ENCODE measurements at regions not wholly inside any gene's neighbourhood (a gene's known extent, or its start where the extent isn't known, plus 50 kb on each side); places are given as distances from the start of the nearest gene placed in this dataset.

- Histone ChIP-seq H3K4me3 (ENCODE audit: low read depth, low read length, poor library complexity, severe bottlenecking) (no peak overlapping the region), H3K27me3 (replicated peaks; ENCODE audit: insufficient read depth, low read depth, low read length, poor library complexity) (no peaks in the 10 kb centered on the region), H3K4me1 (ENCODE audit: insufficient read depth, low read length, poor library complexity, severe bottlenecking) (no peaks in the 10 kb centered on the region), H3K36me3 (ENCODE audit: insufficient read depth, low read length, poor library complexity, severe bottlenecking) (no peaks in the 10 kb centered on the region), H3K27ac (ENCODE audit: low read depth, low read length, poor library complexity, severe bottlenecking) (no peak overlapping the region), H3K9me3 (ENCODE audit: low read depth, low read length, poor library complexity, severe bottlenecking) (no peaks in the 10 kb centered on the region)
- ChIA-PET POLR2A (ENCODE audit: low non-redundant PET) (no interaction called here), CTCF (no interaction called here)
- DNase-seq (ENCODE audit: low spot score) = no peak
- no TSS peak for BruUV-seq (replicated peaks)
- intact Hi-C loops (cut with micrococcal nuclease; ENCODE audit: unreplicated experiment) = no loop called here
- TF ChIP-seq, protein P1, sequence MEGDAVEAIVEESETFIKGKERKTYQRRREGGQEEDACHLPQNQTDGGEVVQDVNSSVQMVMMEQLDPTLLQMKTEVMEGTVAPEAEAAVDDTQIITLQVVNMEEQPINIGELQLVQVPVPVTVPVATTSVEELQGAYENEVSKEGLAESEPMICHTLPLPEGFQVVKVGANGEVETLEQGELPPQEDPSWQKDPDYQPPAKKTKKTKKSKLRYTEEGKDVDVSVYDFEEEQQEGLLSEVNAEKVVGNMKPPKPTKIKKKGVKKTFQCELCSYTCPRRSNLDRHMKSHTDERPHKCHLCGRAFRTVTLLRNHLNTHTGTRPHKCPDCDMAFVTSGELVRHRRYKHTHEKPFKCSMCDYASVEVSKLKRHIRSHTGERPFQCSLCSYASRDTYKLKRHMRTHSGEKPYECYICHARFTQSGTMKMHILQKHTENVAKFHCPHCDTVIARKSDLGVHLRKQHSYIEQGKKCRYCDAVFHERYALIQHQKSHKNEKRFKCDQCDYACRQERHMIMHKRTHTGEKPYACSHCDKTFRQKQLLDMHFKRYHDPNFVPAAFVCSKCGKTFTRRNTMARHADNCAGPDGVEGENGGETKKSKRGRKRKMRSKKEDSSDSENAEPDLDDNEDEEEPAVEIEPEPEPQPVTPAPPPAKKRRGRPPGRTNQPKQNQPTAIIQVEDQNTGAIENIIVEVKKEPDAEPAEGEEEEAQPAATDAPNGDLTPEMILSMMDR (conservative IDR thresholded peaks at IDR 0.05; ENCODE audit: low read depth, low read length) = no peak
Measured at GRCh38 chr21:31524140-31524539, 135.4 kb upstream of the SOD1 start.

DNA sequence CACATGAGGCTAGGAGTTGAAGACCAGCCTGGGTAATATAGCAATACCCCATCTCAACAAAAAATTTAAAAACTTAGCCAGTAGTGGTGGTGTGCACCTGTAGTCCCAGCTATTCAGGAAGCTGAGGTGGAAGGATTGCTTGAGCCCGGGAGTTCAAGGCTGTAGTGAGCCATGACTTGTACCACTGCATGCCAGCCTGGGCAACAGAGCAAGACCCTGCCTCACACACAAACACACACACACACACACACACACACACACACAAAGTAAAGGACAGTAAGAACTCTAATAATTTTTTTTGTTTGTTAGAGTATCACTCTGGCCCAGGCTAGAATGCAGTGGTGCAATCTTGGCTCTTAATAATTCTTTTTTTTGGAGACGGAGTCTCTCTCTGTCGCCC, 138.0 kb upstream of the SOD1 start:
- Histone ChIP-seq H3K27me3 (replicated peaks; ENCODE audit: insufficient read depth, low read depth, low read length, poor library complexity) (no peaks in the 10 kb centered on the region), H3K36me3 (ENCODE audit: insufficient read depth, low read length, poor library complexity, severe bottlenecking) (no peaks in the 10 kb centered on the region), H3K27ac (ENCODE audit: low read depth, low read length, poor library complexity, severe bottlenecking) (no peak overlapping the region), H3K4me1 (ENCODE audit: insufficient read depth, low read length, poor library complexity, severe bottlenecking) (no peaks in the 10 kb centered on the region), H3K9me3 (ENCODE audit: low read depth, low read length, poor library complexity, severe bottlenecking) (no peaks in the 10 kb centered on the region), H3K4me3 (ENCODE audit: low read depth, low read length, poor library complexity, severe bottlenecking) (no peak overlapping the region)
- no peak for TF ChIP-seq EZH2 (IDR thresholded peaks at IDR 0.05; ENCODE audit: borderline replicate concordance, low read depth, low read length, poor library complexity, severe bottlenecking)
- TF ChIP-seq, protein P1 (conservative IDR thresholded peaks at IDR 0.05; ENCODE audit: low read depth, low read length) = no peak
- DNase-seq (ENCODE audit: low spot score) = no peak
- intact Hi-C loops (cut with micrococcal nuclease; ENCODE audit: unreplicated experiment) = no loop called here
- POLR2A ChIA-PET (ENCODE audit: low non-redundant PET) = no interaction called here
- no TSS peak for BruUV-seq (replicated peaks)
- CTCF ChIA-PET = no interaction called here

DNA sequence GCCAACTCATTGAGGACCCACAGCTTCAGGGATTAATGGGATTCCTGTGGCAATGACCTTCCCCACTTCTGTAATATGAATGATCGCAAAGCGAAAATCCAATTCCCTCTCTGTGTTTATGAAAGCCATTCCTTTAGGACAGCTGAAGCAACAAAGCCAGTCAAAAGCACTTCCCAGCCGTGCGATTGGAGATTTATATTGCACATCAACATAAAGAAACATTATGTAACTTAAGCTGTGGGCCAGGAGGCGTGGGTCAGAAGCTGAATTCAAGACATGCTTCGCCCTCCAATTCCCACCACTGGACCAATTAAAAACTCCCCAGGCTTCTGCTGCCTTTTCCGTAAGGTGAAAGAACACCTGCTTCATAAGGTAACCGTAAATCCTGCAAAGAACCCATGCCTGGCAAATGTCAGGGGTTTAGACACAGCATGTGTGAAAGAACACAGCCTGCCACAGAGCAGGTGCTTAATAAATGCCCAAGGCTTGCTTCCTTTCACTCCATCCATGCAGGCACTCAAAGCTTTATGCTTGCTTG, 138.9 kb upstream of the SOD1 start:
- CTCF ChIA-PET = no interaction called here
- no TSS peak for BruUV-seq (replicated peaks)
- intact Hi-C loops (cut with micrococcal nuclease; ENCODE audit: unreplicated experiment) = no loop called here

More for the DNA sequence above, 138.9 kb upstream of the SOD1 start:
- H3K4me3 ChIP-seq (ENCODE audit: low read depth, low read length, poor library complexity, severe bottlenecking) = no peak overlapping the region
- TF ChIP-seq, protein P1 (conservative IDR thresholded peaks at IDR 0.05; ENCODE audit: low read depth, low read length) = no peak
- no peak for TF ChIP-seq EZH2 (IDR thresholded peaks at IDR 0.05; ENCODE audit: borderline replicate concordance, low read depth, low read length, poor library complexity, severe bottlenecking)
- POLR2A ChIA-PET (ENCODE audit: low non-redundant PET) = no interaction called here
- no peaks in the 10 kb centered on the region for H3K4me1 ChIP-seq (ENCODE audit: insufficient read depth, low read length, poor library complexity, severe bottlenecking)
- DNase-seq (ENCODE audit: low spot score) = no peak
- H3K9me3 ChIP-seq (ENCODE audit: low read depth, low read length, poor library complexity, severe bottlenecking) = no peaks in the 10 kb centered on the region
- H3K27ac ChIP-seq (ENCODE audit: low read depth, low read length, poor library complexity, severe bottlenecking) = no peak overlapping the region
- no peaks in the 10 kb centered on the region for H3K27me3 ChIP-seq (replicated peaks; ENCODE audit: insufficient read depth, low read depth, low read length, poor library complexity)
- H3K36me3 ChIP-seq (ENCODE audit: insufficient read depth, low read length, poor library complexity, severe bottlenecking) = no peaks in the 10 kb centered on the region
